SK-N-SH treated with all-trans-retinoic acid at 6 μM for 48 hours (cell line): ENCODE measurements at regions not wholly inside any gene's neighbourhood (a gene's known extent, or its start where the extent isn't known, plus 50 kb on each side); places are given as distances from the start of the nearest gene placed in this dataset.

Source experiments
- ATAC-seq: fragments of 200-7000 bp; cut with Tn5 transposase; 3 replicates; pipeline ENCODE4 v1.9.1; 2020; ENCODE audit warnings: mild to moderate bottlenecking, moderate library complexity
- ARNTL ChIP-seq: fragments of 450-650 bp; formaldehyde crosslinking; IDR thresholded peaks from 2 replicates; pipeline ENCODE4 v1.5.0; 2020; ENCODE audit warnings: low read depth, mild to moderate bottlenecking, moderate library complexity, borderline replicate concordance
- BACH2 ChIP-seq: fragments of 250-450 bp; sonication (Bioruptor Pico); IDR thresholded peaks from 2 replicates; pipeline ENCODE4 v1.9.0; 2021; ENCODE audit warnings: mild to moderate bottlenecking, borderline replicate concordance
- CREB5 ChIP-seq: fragments of 250-450 bp; sonication (Bioruptor Pico); IDR thresholded peaks from 2 replicates; pipeline ENCODE4 v1.5.1; 2020; ENCODE audit warnings: low read depth, mild to moderate bottlenecking, moderate library complexity
- CSRNP3 ChIP-seq: fragments of 250-450 bp; sonication (Bioruptor Pico); IDR thresholded peaks from 2 replicates; pipeline ENCODE4 v1.5.1; 2021; ENCODE audit warnings: mild to moderate bottlenecking, moderate library complexity
- ESRRG ChIP-seq: fragments of 250-450 bp; sonication (Bioruptor Pico); IDR thresholded peaks from 2 replicates; pipeline ENCODE4 v1.6.1; 2021; ENCODE audit warnings: mild to moderate bottlenecking
- GLIS3 ChIP-seq: fragments of 250-450 bp; sonication (Bioruptor Pico); IDR thresholded peaks from 2 replicates; pipeline ENCODE4 v1.5.0; 2020; ENCODE audit warnings: mild to moderate bottlenecking, moderate library complexity
- OSR1 ChIP-seq: fragments of 250-450 bp; sonication (Bioruptor Pico); IDR thresholded peaks from 2 replicates; pipeline ENCODE4 v1.8.0; 2022; ENCODE audit warnings: moderate library complexity, mild to moderate bottlenecking, inconsistent platforms
- PATZ1 ChIP-seq: fragments of 250-450 bp; sonication (Bioruptor Pico); IDR thresholded peaks from 2 replicates; pipeline ENCODE4 v1.8.0; 2020; ENCODE audit warnings: mild to moderate bottlenecking, moderate library complexity, borderline replicate concordance
- POU6F1 ChIP-seq: fragments of 250-450 bp; sonication (Bioruptor Pico); IDR thresholded peaks from 2 replicates; pipeline ENCODE4 v1.8.0; 2021; ENCODE audit warnings: low read depth, mild to moderate bottlenecking, moderate library complexity, borderline replicate concordance
- PPARA ChIP-seq: fragments of 250-450 bp; sonication (Bioruptor Pico); IDR thresholded peaks from 2 replicates; pipeline ENCODE4 v1.5.0; 2020; ENCODE audit warnings: mild to moderate bottlenecking, borderline replicate concordance
- RARB ChIP-seq: fragments of 250-450 bp; sonication (Bioruptor Pico); IDR thresholded peaks from 2 replicates; pipeline ENCODE4 v1.8.0; 2021; ENCODE audit warnings: mild to moderate bottlenecking, moderate library complexity
- SNAI2 ChIP-seq: fragments of 250-450 bp; sonication (Bioruptor Pico); IDR thresholded peaks from 2 replicates; pipeline ENCODE4 v1.5.0; 2020; ENCODE audit warnings: mild to moderate bottlenecking, moderate library complexity
- TCF4 ChIP-seq: fragments of 250-450 bp; sonication (Bioruptor Pico); IDR thresholded peaks from 2 replicates; pipeline ENCODE4 v1.8.0; 2021; ENCODE audit warnings: mild to moderate bottlenecking, moderate library complexity, borderline replicate concordance
- ZC3H10 ChIP-seq: fragments of 250-450 bp; sonication (Bioruptor Pico); IDR thresholded peaks from 2 replicates; pipeline ENCODE4 v1.5.1; 2021; ENCODE audit warnings: mild to moderate bottlenecking, moderate library complexity
- ZFP3 ChIP-seq: fragments of 250-450 bp; sonication (Bioruptor Pico); IDR thresholded peaks from 2 replicates; pipeline ENCODE4 v1.5.0; 2020; ENCODE audit warnings: mild to moderate bottlenecking, moderate library complexity
- ZFP30 ChIP-seq: fragments of 450-650 bp; formaldehyde crosslinking; IDR thresholded peaks from 2 replicates; pipeline ENCODE4 v1.5.0; 2022; ENCODE audit warnings: mild to moderate bottlenecking, moderate library complexity
- ZNF565 ChIP-seq: fragments of 450-650 bp; formaldehyde crosslinking; conservative IDR thresholded peaks from 2 replicates; pipeline ENCODE4 v1.5.0; 2020; ENCODE audit warnings: low read depth, mild to moderate bottlenecking, moderate library complexity
- ZNF70 ChIP-seq: fragments of 450-650 bp; formaldehyde crosslinking; IDR thresholded peaks from 2 replicates; pipeline ENCODE4 v1.5.0; 2020; ENCODE audit warnings: mild to moderate bottlenecking, moderate library complexity
- ZNF8 ChIP-seq: fragments of 450-650 bp; formaldehyde crosslinking; IDR thresholded peaks from 2 replicates; pipeline ENCODE4 v1.5.0; 2020; ENCODE audit warnings: mild to moderate bottlenecking, moderate library complexity
- TF ChIP-seq, protein P1 (sequence below): fragments of 250-450 bp; sonication (Bioruptor Pico); IDR thresholded peaks from 2 replicates; pipeline ENCODE4 v1.5.0; 2020; ENCODE audit warnings: mild to moderate bottlenecking, moderate library complexity

DNA sequence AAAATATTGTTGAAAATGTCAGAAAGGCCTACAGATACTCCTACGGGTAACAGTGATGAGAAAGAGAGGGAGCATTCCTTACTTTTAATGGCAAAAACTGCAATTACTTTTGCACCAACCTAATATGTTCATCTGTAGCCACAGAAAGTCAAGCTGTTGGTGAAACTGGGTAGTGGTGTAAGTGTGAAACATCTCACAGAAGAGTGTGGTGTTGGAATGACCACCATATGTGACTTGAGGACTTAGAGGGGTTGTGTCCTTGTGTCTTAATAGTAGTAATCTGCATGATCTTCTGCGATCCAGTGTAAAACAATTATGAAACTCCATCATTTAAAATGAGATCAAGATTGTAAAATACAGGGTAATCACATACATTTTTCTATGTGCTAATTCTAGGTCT, 320.7 kb downstream of the ADGRL2 start:
- no peak for TF ChIP-seq ZNF565 (CRISPR knock-in tag)
- no peak for TF ChIP-seq ZFP30
- no peak for TF ChIP-seq CSRNP3
- no peak for TF ChIP-seq POU6F1 (CRISPR knock-in tag)
- TF ChIP-seq ZC3H10 (CRISPR knock-in tag), result no peak
- no peak for TF ChIP-seq TCF4
- TF ChIP-seq ZFP3 (CRISPR knock-in tag), result no peak
- TF ChIP-seq SNAI2, result no peak
- no peak for TF ChIP-seq PATZ1
- no peak for TF ChIP-seq CREB5
- TF ChIP-seq BACH2 (CRISPR knock-in tag), result no peak
- no peak for TF ChIP-seq ZNF8
- no peak for TF ChIP-seq PPARA
- TF ChIP-seq ESRRG (CRISPR knock-in tag), result no peak
- no peak for TF ChIP-seq RARB (CRISPR knock-in tag)
- ATAC-seq, result no peak

GRCh38 chr1:82116105-82116504, 315.4 kb downstream of the ADGRL2 start:
- TF ChIP-seq TCF4, result no peak
- no peak for TF ChIP-seq PPARA
- TF ChIP-seq ZC3H10 (CRISPR knock-in tag), result no peak
- TF ChIP-seq BACH2 (CRISPR knock-in tag), result no peak
- TF ChIP-seq ESRRG (CRISPR knock-in tag), result no peak
- TF ChIP-seq ARNTL (CRISPR knock-in tag), result no peak
- TF ChIP-seq ZFP30, result no peak
- no peak for TF ChIP-seq SNAI2
- TF ChIP-seq ZNF8, result no peak
- TF ChIP-seq GLIS3, result no peak
- TF ChIP-seq, protein P1, sequence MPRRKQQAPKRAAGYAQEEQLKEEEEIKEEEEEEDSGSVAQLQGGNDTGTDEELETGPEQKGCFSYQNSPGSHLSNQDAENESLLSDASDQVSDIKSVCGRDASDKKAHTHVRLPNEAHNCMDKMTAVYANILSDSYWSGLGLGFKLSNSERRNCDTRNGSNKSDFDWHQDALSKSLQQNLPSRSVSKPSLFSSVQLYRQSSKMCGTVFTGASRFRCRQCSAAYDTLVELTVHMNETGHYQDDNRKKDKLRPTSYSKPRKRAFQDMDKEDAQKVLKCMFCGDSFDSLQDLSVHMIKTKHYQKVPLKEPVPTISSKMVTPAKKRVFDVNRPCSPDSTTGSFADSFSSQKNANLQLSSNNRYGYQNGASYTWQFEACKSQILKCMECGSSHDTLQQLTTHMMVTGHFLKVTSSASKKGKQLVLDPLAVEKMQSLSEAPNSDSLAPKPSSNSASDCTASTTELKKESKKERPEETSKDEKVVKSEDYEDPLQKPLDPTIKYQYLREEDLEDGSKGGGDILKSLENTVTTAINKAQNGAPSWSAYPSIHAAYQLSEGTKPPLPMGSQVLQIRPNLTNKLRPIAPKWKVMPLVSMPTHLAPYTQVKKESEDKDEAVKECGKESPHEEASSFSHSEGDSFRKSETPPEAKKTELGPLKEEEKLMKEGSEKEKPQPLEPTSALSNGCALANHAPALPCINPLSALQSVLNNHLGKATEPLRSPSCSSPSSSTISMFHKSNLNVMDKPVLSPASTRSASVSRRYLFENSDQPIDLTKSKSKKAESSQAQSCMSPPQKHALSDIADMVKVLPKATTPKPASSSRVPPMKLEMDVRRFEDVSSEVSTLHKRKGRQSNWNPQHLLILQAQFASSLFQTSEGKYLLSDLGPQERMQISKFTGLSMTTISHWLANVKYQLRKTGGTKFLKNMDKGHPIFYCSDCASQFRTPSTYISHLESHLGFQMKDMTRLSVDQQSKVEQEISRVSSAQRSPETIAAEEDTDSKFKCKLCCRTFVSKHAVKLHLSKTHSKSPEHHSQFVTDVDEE (CRISPR knock-in tag), result no peak
- no peak for TF ChIP-seq ZFP3 (CRISPR knock-in tag)
- no peak for ATAC-seq

DNA sequence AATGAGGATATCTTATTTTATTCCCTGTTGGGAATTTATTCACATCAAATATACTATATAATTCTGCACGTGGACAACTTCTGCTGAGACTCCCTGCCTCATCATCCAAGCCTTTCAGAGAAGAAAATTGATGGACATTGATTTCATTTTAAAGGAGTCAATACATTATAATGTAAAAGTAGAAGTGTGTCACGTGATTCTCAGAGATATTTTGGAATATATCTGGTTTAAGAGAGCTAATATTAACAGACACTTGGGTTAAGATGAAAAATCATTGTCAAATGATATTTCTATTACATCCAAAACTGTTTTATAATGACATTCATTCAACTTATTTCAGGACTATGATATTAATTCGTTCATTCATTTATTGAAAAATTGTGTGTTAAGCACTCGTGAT, 314.2 kb downstream of the ADGRL2 start:
- no peak for ATAC-seq
- no peak for TF ChIP-seq ARNTL (CRISPR knock-in tag)
- no peak for TF ChIP-seq ESRRG (CRISPR knock-in tag)
- no peak for TF ChIP-seq RARB (CRISPR knock-in tag)
- no peak for TF ChIP-seq SNAI2
- TF ChIP-seq ZNF565 (CRISPR knock-in tag), result no peak
- TF ChIP-seq, protein P1 (CRISPR knock-in tag), result no peak
- no peak for TF ChIP-seq BACH2 (CRISPR knock-in tag)
- TF ChIP-seq TCF4, result no peak
- TF ChIP-seq ZNF70 (CRISPR knock-in tag), result no peak
- no peak for TF ChIP-seq PPARA
- TF ChIP-seq ZC3H10 (CRISPR knock-in tag), result no peak
- TF ChIP-seq OSR1 (CRISPR knock-in tag), result no peak
